WERI-Rb-1 (cell line): ENCODE measurements at regions not wholly inside any gene's neighbourhood (a gene's known extent, or its start where the extent isn't known, plus 50 kb on each side); places are given as distances from the start of the nearest gene placed in this dataset.

ENCODE experiments used
- DNase-seq: peaks from one replicate; pipeline ENCODE4 v3.0.0-alpha.2; 2020
- H3K27ac ChIP-seq: fragments of 250-450 bp; sonication (Bioruptor Pico); 2 replicates; pipeline ENCODE4 v1.5.1; 2020; ENCODE audit warnings: mild to moderate bottlenecking, moderate library complexity
- H3K27me3 ChIP-seq: fragments of 250-450 bp; sonication (Bioruptor Pico); 2 replicates; pipeline ENCODE4 v1.5.1; 2021; ENCODE audit warnings: mild to moderate bottlenecking, low read depth, moderate library complexity; ENCODE audit not compliant: insufficient read depth, severe bottlenecking
- H3K36me3 ChIP-seq: fragments of 250-450 bp; sonication (Bioruptor Pico); 2 replicates; pipeline ENCODE4 v1.5.1; 2020; ENCODE audit warnings: mild to moderate bottlenecking, moderate library complexity
- H3K4me3 ChIP-seq: 2 replicates; pipeline ENCODE4 v1.5.1; 2011; ENCODE audit warnings: low read depth, mild to moderate bottlenecking, control low read depth, low read length
- H3K9me3 ChIP-seq: fragments of 250-450 bp; sonication (Bioruptor Pico); 2 replicates; pipeline ENCODE4 v1.5.1; 2021; ENCODE audit warnings: mild to moderate bottlenecking, moderate library complexity; ENCODE audit not compliant: severe bottlenecking
- CTCF ChIP-seq: IDR thresholded peaks from 2 replicates; pipeline ENCODE4 v1.5.1; 2011; ENCODE audit warnings: low read depth, mild to moderate bottlenecking, control low read depth, inconsistent platforms, low read length

GRCh38 chr16:86917471-86918365 is 339.4 kb downstream of the FOXL1 start:
- no peaks in the 10 kb centered on the region for H3K27me3 ChIP-seq
- peaks cover 3% of the 10 kb centered on the region for H3K9me3 ChIP-seq

GRCh38 chr16:86918637-86919036 is 340.3 kb downstream of the FOXL1 start:
- Histone ChIP-seq H3K27ac (no peak overlapping the region), H3K9me3 (peaks cover 3% of the 10 kb centered on the region), H3K27me3 (no peaks in the 10 kb centered on the region), H3K4me3 (no peak overlapping the region), H3K36me3 (no peaks in the 10 kb centered on the region)
- no peak for TF ChIP-seq CTCF
- DNase-seq, result no peak

More at GRCh38 chr16:86917471-86918365, 339.4 kb downstream of the FOXL1 start:
- Histone ChIP-seq H3K27ac (no peak overlapping the region), H3K4me3 (no peak overlapping the region), H3K36me3 (no peaks in the 10 kb centered on the region)
- DNase-seq, result no peak
- TF ChIP-seq CTCF, result no peak

- no peak overlapping the region for H3K4me3 ChIP-seq
- no peak for DNase-seq
- H3K27ac ChIP-seq, result peak overlapping the region; percentile 40; the same call in 1 of the 2 replicates
- no peaks in the 10 kb centered on the region for H3K27me3 ChIP-seq
- TF ChIP-seq CTCF, result no peak
- H3K36me3 ChIP-seq, result no peaks in the 10 kb centered on the region
- peaks cover 3% of the 10 kb centered on the region for H3K9me3 ChIP-seq
Observed at GRCh38 chr16:86919078-86919477, 340.7 kb downstream of the FOXL1 start.

GRCh38 chr16:86919578-86920305 is 341.4 kb downstream of the FOXL1 start:
- DNase-seq, result peak; percentile 61
- Histone ChIP-seq H3K9me3 (peaks cover 3% of the 10 kb centered on the region), H3K36me3 (no peaks in the 10 kb centered on the region), H3K4me3 (no peak overlapping the region), H3K27ac (peak overlapping the region; percentile 40), H3K27me3 (no peaks in the 10 kb centered on the region)
- no peak for TF ChIP-seq CTCF

- Histone ChIP-seq H3K4me3 (no peak overlapping the region), H3K27ac (no peak overlapping the region), H3K9me3 (peaks cover 3% of the 10 kb centered on the region), H3K36me3 (no peaks in the 10 kb centered on the region), H3K27me3 (no peaks in the 10 kb centered on the region)
- TF ChIP-seq CTCF, result no peak
- DNase-seq, result no peak
Observed at GRCh38 chr16:86921289-86921688, 342.9 kb downstream of the FOXL1 start.
